ENCODE measurements at regions not wholly inside any gene's neighbourhood (a gene's known extent, or its start where the extent isn't known, plus 50 kb on each side); places are given as distances from the start of the nearest gene placed in this dataset.

DNA sequence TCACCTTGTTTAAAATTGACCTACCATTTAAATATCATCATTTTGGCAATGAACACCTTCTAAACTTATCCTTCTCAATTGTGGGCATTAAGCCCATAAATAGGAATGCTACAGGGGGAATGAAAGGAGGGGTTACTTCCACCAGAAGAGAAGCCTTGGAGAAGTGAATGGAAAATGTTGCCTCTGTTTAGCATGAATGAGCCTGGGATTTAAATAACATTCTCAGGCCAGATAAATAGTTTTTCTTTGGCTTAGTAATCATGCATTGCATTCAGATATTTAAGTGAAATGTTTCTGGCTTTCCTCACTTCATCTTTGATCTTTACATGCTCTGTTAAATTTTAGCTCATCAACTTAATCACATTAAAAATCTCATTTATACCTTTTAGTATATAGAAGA, 284.3 kb upstream of the FMN2 start:
- Histone ChIP-seq H3K27ac (no peak overlapping the region), H3K36me3 (no peaks in the 10 kb centered on the region), H3K27me3 (no peaks in the 10 kb centered on the region), H3K4me3 (no peak overlapping the region), H3K4me1 (no peaks in the 10 kb centered on the region), H3K9me3 (no peaks in the 10 kb centered on the region)
- intact Hi-C loops (cut with DNase I; ENCODE audit: low total_unique reads), result no loop called here
- TF ChIP-seq POLR2A (IDR thresholded peaks at IDR 0.05), result no peak
- TF ChIP-seq, protein P1, sequence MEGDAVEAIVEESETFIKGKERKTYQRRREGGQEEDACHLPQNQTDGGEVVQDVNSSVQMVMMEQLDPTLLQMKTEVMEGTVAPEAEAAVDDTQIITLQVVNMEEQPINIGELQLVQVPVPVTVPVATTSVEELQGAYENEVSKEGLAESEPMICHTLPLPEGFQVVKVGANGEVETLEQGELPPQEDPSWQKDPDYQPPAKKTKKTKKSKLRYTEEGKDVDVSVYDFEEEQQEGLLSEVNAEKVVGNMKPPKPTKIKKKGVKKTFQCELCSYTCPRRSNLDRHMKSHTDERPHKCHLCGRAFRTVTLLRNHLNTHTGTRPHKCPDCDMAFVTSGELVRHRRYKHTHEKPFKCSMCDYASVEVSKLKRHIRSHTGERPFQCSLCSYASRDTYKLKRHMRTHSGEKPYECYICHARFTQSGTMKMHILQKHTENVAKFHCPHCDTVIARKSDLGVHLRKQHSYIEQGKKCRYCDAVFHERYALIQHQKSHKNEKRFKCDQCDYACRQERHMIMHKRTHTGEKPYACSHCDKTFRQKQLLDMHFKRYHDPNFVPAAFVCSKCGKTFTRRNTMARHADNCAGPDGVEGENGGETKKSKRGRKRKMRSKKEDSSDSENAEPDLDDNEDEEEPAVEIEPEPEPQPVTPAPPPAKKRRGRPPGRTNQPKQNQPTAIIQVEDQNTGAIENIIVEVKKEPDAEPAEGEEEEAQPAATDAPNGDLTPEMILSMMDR (IDR thresholded peaks at IDR 0.05 in 4 of 5, conservative IDR thresholded peaks at IDR 0.05 in 1 of 5), result no peak
- no peak for ATAC-seq
- DNase-seq, result no peak
- in situ Hi-C loops (cut with MboI; ENCODE audit: low sequenced_read_pairs in 4 of 4), result no loop called here

DNA sequence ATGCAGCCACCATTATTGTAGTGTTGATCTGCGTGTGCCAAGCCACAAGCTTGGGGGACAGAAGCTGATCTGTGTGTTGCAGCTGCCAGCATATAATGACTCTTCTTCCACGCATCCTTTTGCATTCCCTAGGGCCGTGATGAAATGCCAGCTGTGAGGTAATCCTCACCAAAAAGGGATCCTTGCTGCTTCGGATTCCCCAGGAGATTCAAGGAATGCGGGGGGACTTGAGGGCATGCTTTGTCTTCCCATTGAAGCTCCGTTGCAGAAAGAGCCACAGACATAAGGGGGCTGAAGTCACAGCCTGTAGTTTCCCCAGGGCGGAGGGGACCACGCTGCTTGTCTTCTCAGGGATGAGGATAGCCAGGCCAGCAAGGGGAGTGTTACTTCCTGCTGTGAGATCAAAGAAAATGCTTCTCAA, 281.6 kb upstream of the FMN2 start:
- DNase-seq (no peak), ATAC-seq (no peak)
- H3K27me3 ChIP-seq, result no peaks in the 10 kb centered on the region
- H3K4me3 ChIP-seq, result no peak overlapping the region
- H3K36me3 ChIP-seq, result no peaks in the 10 kb centered on the region
- no peaks in the 10 kb centered on the region for H3K4me1 ChIP-seq
- no peaks in the 10 kb centered on the region for H3K9me3 ChIP-seq
- intact Hi-C loops (cut with DNase I; ENCODE audit: low total_unique reads), result no loop called here
- in situ Hi-C loops (cut with MboI; ENCODE audit: low sequenced_read_pairs in 4 of 4), result no loop called here
- H3K27ac ChIP-seq, result no peak overlapping the region
- no peak for TF ChIP-seq POLR2A (IDR thresholded peaks at IDR 0.05)
- TF ChIP-seq, protein P1 (IDR thresholded peaks at IDR 0.05 in 4 of 5, conservative IDR thresholded peaks at IDR 0.05 in 1 of 5), result no peak

DNA sequence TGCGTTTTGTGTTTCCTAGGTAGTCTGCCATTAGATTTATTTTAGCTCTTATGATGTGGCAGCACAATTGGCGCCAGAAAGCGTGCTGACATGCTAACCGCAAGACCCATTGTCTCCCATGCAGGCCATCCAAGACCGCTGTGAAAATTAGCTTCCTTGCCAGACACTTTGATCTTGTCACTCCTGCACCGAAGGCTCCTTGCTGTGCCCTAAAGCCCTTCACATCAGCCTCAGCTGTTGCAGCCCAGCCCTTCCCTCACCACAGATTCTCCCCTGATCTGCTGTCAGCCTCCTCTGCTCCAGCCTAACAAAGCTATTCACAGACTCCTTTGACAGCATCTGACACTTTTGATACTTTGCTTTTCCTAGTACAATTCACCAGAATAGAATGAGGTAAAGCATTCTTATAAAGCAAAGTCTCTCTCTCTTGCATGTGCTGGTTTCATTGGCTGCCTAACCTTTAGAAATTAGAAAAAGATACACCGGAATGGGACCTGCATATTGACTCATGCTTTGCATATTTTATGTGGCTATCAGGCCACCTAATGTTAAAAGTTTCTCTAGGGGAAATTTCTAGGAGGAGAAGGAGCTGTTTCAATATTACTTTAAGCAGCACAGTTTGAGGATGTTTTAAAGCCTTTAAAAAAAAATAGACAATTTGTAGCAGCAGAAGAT, 280.3 kb upstream of the FMN2 start:
- Histone ChIP-seq H3K27ac (no peak overlapping the region), H3K36me3 (no peaks in the 10 kb centered on the region), H3K4me1 (no peaks in the 10 kb centered on the region), H3K27me3 (no peaks in the 10 kb centered on the region), H3K9me3 (no peaks in the 10 kb centered on the region), H3K4me3 (no peak overlapping the region)
- TF ChIP-seq, protein P1 (IDR thresholded peaks at IDR 0.05 in 4 of 5, conservative IDR thresholded peaks at IDR 0.05 in 1 of 5), result no peak
- no peak for TF ChIP-seq POLR2A (IDR thresholded peaks at IDR 0.05)
- ATAC-seq, result no peak
- intact Hi-C loops (cut with DNase I; ENCODE audit: low total_unique reads), result no loop called here
- in situ Hi-C loops (cut with MboI; ENCODE audit: low sequenced_read_pairs in 4 of 4), result no loop called here
- DNase-seq, result no peak

DNA sequence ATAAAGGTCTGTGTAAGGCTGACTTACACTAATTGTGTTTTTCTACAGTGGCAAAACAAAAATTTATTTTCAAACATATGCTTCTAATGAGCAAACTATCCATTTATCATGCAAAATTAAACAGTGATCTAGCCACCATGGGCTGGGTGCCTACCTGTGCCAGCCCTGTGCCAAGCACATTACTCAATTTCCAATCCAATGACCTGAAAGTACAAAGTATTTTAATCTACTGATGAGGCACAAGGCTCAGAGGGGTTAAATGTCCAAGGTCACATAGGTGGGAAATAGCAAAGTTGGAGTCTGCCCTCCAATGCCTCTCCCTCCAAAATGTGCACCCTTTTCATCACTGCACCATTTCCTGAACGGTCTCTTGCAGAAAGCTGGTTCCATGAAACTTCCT, 279.1 kb upstream of the FMN2 start:
- no peak for ATAC-seq

More for the DNA sequence above, 279.1 kb upstream of the FMN2 start:
- Histone ChIP-seq H3K36me3 (no peaks in the 10 kb centered on the region), H3K9me3 (no peaks in the 10 kb centered on the region), H3K4me3 (no peak overlapping the region), H3K4me1 (no peaks in the 10 kb centered on the region), H3K27me3 (no peaks in the 10 kb centered on the region), H3K27ac (no peak overlapping the region)
- in situ Hi-C loops (cut with MboI; ENCODE audit: low sequenced_read_pairs in 4 of 4) (no loop called here), intact Hi-C loops (cut with DNase I; ENCODE audit: low total_unique reads) (no loop called here)
- TF ChIP-seq POLR2A (IDR thresholded peaks at IDR 0.05), result no peak
- TF ChIP-seq, protein P1 (IDR thresholded peaks at IDR 0.05 in 4 of 5, conservative IDR thresholded peaks at IDR 0.05 in 1 of 5), result no peak
- DNase-seq, result no peak

Measured in gastrocnemius medialis (tissue), 4 donors.